HepG2 (cell line): ENCODE measurements at regions not wholly inside any gene's neighbourhood (a gene's known extent, or its start where the extent isn't known, plus 50 kb on each side); places are given as distances from the start of the nearest gene placed in this dataset.

Source experiments
- ATAC-seq: fragments of 200-7000 bp; cut with Tn5 transposase; 3 replicates; pipeline ENCODE4 v1.9.1; 2020; ENCODE audit warnings: mild to moderate bottlenecking, moderate library complexity
- BruUV-seq: library from RNA; stranded (reverse); fragments of 400-500 nt; replicated peaks from 2 replicates; lab custom pipeline; 2021; lab: Mats Ljungman, UMichigan
- CTCF ChIA-PET: fragments of 300-600 bp; formaldehyde crosslinking; extraction: SDS; loops from one replicate; lab custom pipeline; 2021; ENCODE audit warnings: low total read pairs, inconsistent platforms, low intra/inter-chr PET ratio; lab: Yijun Ruan, JAX
- POLR2A ChIA-PET: fragments of 350-600 bp; sonication (Branson Sonifier 250); formaldehyde crosslinking; loops from one replicate; lab custom pipeline; 2020; ENCODE audit warnings: antibody characterized with exemption, inconsistent platforms; lab: Yijun Ruan, JAX
- DNase-seq: peaks from one replicate; pipeline ENCODE4 v3.0.0-alpha.2; 2015; ENCODE audit warnings: low spot score
- FAIRE-seq: peaks from 3 replicates; lab custom pipeline; 2011; peaks lifted over from hg19 to GRCh38; lab: Jason Lieb, UNC
- H2AFZ ChIP-seq: one replicate; pipeline ENCODE4 v1.6.1; 2011; ENCODE audit warnings: low read length, inconsistent platforms
- H3K27ac ChIP-seq: fragments of 300-600 bp; 3 replicates; pipeline ENCODE4 v1.8.0; 2011; ENCODE audit warnings: mixed run types, mild to moderate bottlenecking, mixed read lengths, low read length, inconsistent platforms; ENCODE audit not compliant: insufficient read depth; ENCODE audit errors: extremely low read length
- H3K27me3 ChIP-seq, 2 experiments: fragments of 200-600 bp in 1 of 2; 2 replicates in 1 of 2; 3 replicates in 1 of 2; pipeline versions ENCODE4 v1.6.0 to v1.8.0; 2011; ENCODE audit warnings: low read length in 2 of 2, mild to moderate bottlenecking in 2 of 2, moderate library complexity in 2 of 2, inconsistent platforms in 1 of 2; ENCODE audit not compliant: insufficient read depth in 2 of 2, control insufficient read depth in 1 of 2
- H3K36me3 ChIP-seq, 2 experiments: fragments of 200-600 bp in 1 of 2; replicated peaks in 1 of 2; 2 replicates in 1 of 2; 3 replicates in 1 of 2; pipeline versions ENCODE4 v1.5.1 to v1.8.0; 2011; ENCODE audit warnings: low read length in 2 of 2, inconsistent platforms in 1 of 2; ENCODE audit not compliant: insufficient read depth in 2 of 2, control insufficient read depth in 1 of 2
- H3K4me1 ChIP-seq: 2 replicates; pipeline ENCODE4 v1.5.1; 2012; ENCODE audit warnings: low read length, inconsistent platforms; ENCODE audit not compliant: insufficient read depth
- H3K4me2 ChIP-seq: 2 replicates; pipeline ENCODE4 v1.6.0; 2011; ENCODE audit warnings: low read depth, low read length, inconsistent platforms
- H3K4me3 ChIP-seq, 3 experiments: fragments of 200-600 bp in 1 of 3; sonication (generic), shearing (Covaris generic) in 1 of 3; replicated peaks in 1 of 3; 2 replicates each; pipeline ENCODE4 v1.5.1; 2011 to 2016; ENCODE audit warnings: low read length in 3 of 3, inconsistent platforms in 2 of 3, low read depth in 2 of 3, mild to moderate bottlenecking in 2 of 3, control low read depth in 1 of 3, mixed read lengths in 1 of 3; ENCODE audit not compliant: insufficient read depth in 1 of 3
- H3K79me2 ChIP-seq: one replicate; pipeline ENCODE4 v1.6.1; 2011; ENCODE audit warnings: low read length, inconsistent platforms; ENCODE audit not compliant: insufficient read depth
- H3K9ac ChIP-seq: 2 replicates; pipeline ENCODE4 v1.6.0; 2011; ENCODE audit warnings: mild to moderate bottlenecking, low read depth, low read length, inconsistent platforms; ENCODE audit not compliant: insufficient read depth
- H3K9me3 ChIP-seq: 2 replicates; pipeline ENCODE4 v1.5.1; 2012; ENCODE audit warnings: mild to moderate bottlenecking, low read length
- H4K20me1 ChIP-seq: 2 replicates; pipeline ENCODE4 v1.6.0; 2011; ENCODE audit warnings: inconsistent platforms, mild to moderate bottlenecking, low read length, moderate library complexity; ENCODE audit not compliant: insufficient read depth
- BRCA1 ChIP-seq: sonication (generic); formaldehyde crosslinking; IDR thresholded peaks from 2 replicates; pipeline ENCODE4 v1.4.0; 2020; ENCODE audit warnings: missing genetic modification reagents
- DRAP1 ChIP-seq: IDR thresholded peaks from 2 replicates; pipeline ENCODE4 v1.6.1; 2016; ENCODE audit warnings: missing genetic modification reagents, missing compliant biosample characterization
- HDAC1 ChIP-seq: sonication (generic); formaldehyde crosslinking; IDR thresholded peaks from 2 replicates; pipeline ENCODE4 v1.5.1; 2020; ENCODE audit warnings: mild to moderate bottlenecking, missing genetic modification reagents
- JUN ChIP-seq: sonication (generic); formaldehyde crosslinking; IDR thresholded peaks from 2 replicates; pipeline ENCODE4 v1.4.0; 2020; ENCODE audit warnings: mild to moderate bottlenecking, missing genetic modification reagents
- MIER2 ChIP-seq: IDR thresholded peaks from 2 replicates; pipeline ENCODE4 v1.6.1; 2016; ENCODE audit warnings: missing biosample characterization, missing genetic modification reagents
- POLR2AphosphoS5 ChIP-seq: IDR thresholded peaks from 2 replicates; pipeline ENCODE4 v1.6.1; 2012; ENCODE audit warnings: low read depth, low read length
- RFX1 ChIP-seq: fragments of 450-650 bp; IDR thresholded peaks from 2 replicates; pipeline ENCODE4 v1.6.1; 2017
- YEATS2 ChIP-seq: sonication (generic); formaldehyde crosslinking; IDR thresholded peaks from 2 replicates; pipeline ENCODE4 v1.4.0; 2020; ENCODE audit warnings: missing genetic modification reagents, borderline replicate concordance
- ZBTB3 ChIP-seq: sonication (generic); formaldehyde crosslinking; IDR thresholded peaks from 2 replicates; pipeline ENCODE4 v1.4.0; 2020; ENCODE audit warnings: low read depth, mild to moderate bottlenecking, moderate library complexity, missing genetic modification reagents, borderline replicate concordance
- ZNF160 ChIP-seq: sonication (generic); formaldehyde crosslinking; IDR thresholded peaks from 2 replicates; pipeline ENCODE4 v1.8.0; 2022; ENCODE audit warnings: mild to moderate bottlenecking, inconsistent platforms, missing genetic modification reagents
- ZNF253 ChIP-seq: sonication (generic); formaldehyde crosslinking; IDR thresholded peaks from 2 replicates; pipeline ENCODE4 v1.8.0; 2022; ENCODE audit warnings: mild to moderate bottlenecking, missing genetic modification reagents, borderline replicate concordance
- ZNF383 ChIP-seq: sonication (generic); formaldehyde crosslinking; IDR thresholded peaks from 2 replicates; pipeline ENCODE4 v1.4.0; 2020; ENCODE audit warnings: missing genetic modification reagents, mild to moderate bottlenecking, borderline replicate concordance
- ZNF564 ChIP-seq: sonication (generic); formaldehyde crosslinking; IDR thresholded peaks from 2 replicates; pipeline ENCODE4 v1.8.1; 2023; ENCODE audit warnings: mild to moderate bottlenecking, missing genetic modification reagents
- ZNF609 ChIP-seq: sonication (generic); formaldehyde crosslinking; IDR thresholded peaks from 2 replicates; pipeline ENCODE4 v1.4.0; 2020; ENCODE audit warnings: mild to moderate bottlenecking, missing genetic modification reagents, borderline replicate concordance
- ZNF878 ChIP-seq: sonication (generic); formaldehyde crosslinking; IDR thresholded peaks from 2 replicates; pipeline ENCODE4 v1.8.1; 2023; ENCODE audit warnings: mild to moderate bottlenecking, missing genetic modification reagents, moderate library complexity
- in situ Hi-C: cut with HindIII; loops from 2 replicates; pipeline ENCODE4 v1.10.0; 2017; ENCODE audit warnings: low pct_unique_long_range_greater_than_20kb; ENCODE audit not compliant: extremely low pct_ligation_motif_present
- intact Hi-C: fragments of 100-400 bp; cut with micrococcal nuclease; formaldehyde crosslinking; loops from one replicate; pipeline ENCODE4 v1.10.0; 2022; ENCODE audit not compliant: unreplicated experiment
- TF ChIP-seq, protein P1 (sequence below): sonication (generic); formaldehyde crosslinking; IDR thresholded peaks from 2 replicates; pipeline ENCODE4 v1.4.0; 2020; ENCODE audit warnings: missing genetic modification reagents
- TF ChIP-seq, protein P2 (sequence below): sonication (generic); formaldehyde crosslinking; IDR thresholded peaks from 2 replicates; pipeline ENCODE4 v1.5.1; 2020; ENCODE audit warnings: missing genetic modification reagents, mild to moderate bottlenecking, borderline replicate concordance
- TF ChIP-seq, protein P3 (sequence below): sonication (generic); formaldehyde crosslinking; IDR thresholded peaks from 2 replicates; pipeline ENCODE4 v1.4.0; 2020; ENCODE audit warnings: mild to moderate bottlenecking, missing genetic modification reagents

DNA sequence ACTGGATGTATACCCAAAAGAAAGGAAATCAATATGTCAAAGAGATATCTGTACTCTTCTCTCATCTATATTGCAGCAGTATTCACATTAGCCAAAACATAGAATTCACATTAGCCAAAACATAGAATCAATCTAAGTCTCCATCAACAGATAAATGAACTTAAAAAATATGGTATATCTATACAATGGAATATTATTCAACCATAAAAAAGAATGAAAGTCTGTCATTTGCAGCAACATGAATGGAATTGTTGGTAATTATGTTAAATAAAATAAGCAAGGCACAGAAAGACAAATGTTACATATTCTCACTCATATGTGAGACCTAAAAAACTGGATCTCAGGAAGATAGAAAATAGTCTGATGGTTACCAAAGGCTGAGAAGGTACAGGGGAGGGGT lies 212.1 kb upstream of the ZC3H15 start:
- ChIA-PET POLR2A (no interaction called here), CTCF (no interaction called here)
- in situ Hi-C loops (loop anchor here (25.0 kb wide), 1 partner anchor 662 kb away; no protein-coding TSS in a partner anchor), intact Hi-C loops (no loop called here)
- no peak overlapping the region for H3K4me2 ChIP-seq
- H3K4me3 ChIP-seq = no peak overlapping the region
- H3K9me3 ChIP-seq = no peaks in the 10 kb centered on the region
- no peak overlapping the region for H2AFZ ChIP-seq
- no peak for FAIRE-seq
- H3K36me3 ChIP-seq = no peaks in the 10 kb centered on the region
- ATAC-seq = no peak
- H3K27ac ChIP-seq = no peak overlapping the region
- no peaks in the 10 kb centered on the region for H3K27me3 ChIP-seq
- TF ChIP-seq POLR2AphosphoS5 = no peak
- TF ChIP-seq ZNF564 (CRISPR knock-in tag) = no peak
- TF ChIP-seq ZNF609 = no peak
- TF ChIP-seq, protein P1, sequence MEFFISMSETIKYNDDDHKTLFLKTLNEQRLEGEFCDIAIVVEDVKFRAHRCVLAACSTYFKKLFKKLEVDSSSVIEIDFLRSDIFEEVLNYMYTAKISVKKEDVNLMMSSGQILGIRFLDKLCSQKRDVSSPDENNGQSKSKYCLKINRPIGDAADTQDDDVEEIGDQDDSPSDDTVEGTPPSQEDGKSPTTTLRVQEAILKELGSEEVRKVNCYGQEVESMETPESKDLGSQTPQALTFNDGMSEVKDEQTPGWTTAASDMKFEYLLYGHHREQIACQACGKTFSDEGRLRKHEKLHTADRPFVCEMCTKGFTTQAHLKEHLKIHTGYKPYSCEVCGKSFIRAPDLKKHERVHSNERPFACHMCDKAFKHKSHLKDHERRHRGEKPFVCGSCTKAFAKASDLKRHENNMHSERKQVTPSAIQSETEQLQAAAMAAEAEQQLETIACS (CRISPR knock-in tag) = no peak
- no peak for TF ChIP-seq JUN
- TF ChIP-seq, protein P2, sequence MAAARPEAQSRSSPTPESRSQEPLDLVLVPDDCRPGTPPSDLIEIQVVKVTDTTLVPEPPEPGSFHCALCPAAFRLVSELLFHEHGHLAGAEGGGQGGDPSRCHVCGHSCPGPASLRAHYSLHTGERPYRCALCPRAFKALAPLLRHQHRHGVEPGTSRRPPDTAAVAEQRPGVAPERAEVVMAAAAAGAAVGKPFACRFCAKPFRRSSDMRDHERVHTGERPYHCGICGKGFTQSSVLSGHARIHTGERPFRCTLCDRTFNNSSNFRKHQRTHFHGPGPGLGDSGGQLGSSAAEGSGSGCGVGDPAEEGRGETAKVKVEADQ = no peak
- no peak for TF ChIP-seq ZNF383 (CRISPR knock-in tag)
- TF ChIP-seq BRCA1 (CRISPR knock-in tag) = no peak
- no peak for TF ChIP-seq RFX1
- no peak for TF ChIP-seq ZNF253
- no peak for TF ChIP-seq DRAP1 (CRISPR knock-in tag)
- TF ChIP-seq ZBTB3 (CRISPR knock-in tag) = no peak
- TF ChIP-seq, protein P3, sequence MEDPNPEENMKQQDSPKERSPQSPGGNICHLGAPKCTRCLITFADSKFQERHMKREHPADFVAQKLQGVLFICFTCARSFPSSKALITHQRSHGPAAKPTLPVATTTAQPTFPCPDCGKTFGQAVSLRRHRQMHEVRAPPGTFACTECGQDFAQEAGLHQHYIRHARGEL (CRISPR knock-in tag) = no peak
- TF ChIP-seq ZNF878 = no peak
- no peak for TF ChIP-seq MIER2 (CRISPR knock-in tag)
- no peak for TF ChIP-seq YEATS2 (CRISPR knock-in tag)
- no peak for TF ChIP-seq ZNF160 (CRISPR knock-in tag)
- TF ChIP-seq HDAC1 (CRISPR knock-in tag) = no peak
- H3K4me1 ChIP-seq = no peaks in the 10 kb centered on the region
- DNase-seq = no peak
- no peaks in the 10 kb centered on the region for H4K20me1 ChIP-seq
- H3K79me2 ChIP-seq = no peaks in the 10 kb centered on the region
- no peak overlapping the region for H3K9ac ChIP-seq
- BruUV-seq = no TSS peak
